NCI-H1694 treated with DMSO at 0.1 percent for 48 hours (cell line): ENCODE measurements at regions not wholly inside any gene's neighbourhood (a gene's known extent, or its start where the extent isn't known, plus 50 kb on each side); places are given as distances from the start of the nearest gene placed in this dataset.

Source experiments
- DNase-seq: peaks from one replicate; lab custom pipeline; 2025; lab: John Stamatoyannopoulos, UW

GRCh38 chr9:107730666-107731065, 241.1 kb upstream of the KLF4 start:
- DNase-seq, result no peak

- no peak for DNase-seq
Observed at GRCh38 chr9:107727086-107727780, 237.7 kb upstream of the KLF4 start.

GRCh38 chr9:107723015-107723414, 233.4 kb upstream of the KLF4 start:
- DNase-seq, result no peak

- no peak for DNase-seq
Observed at GRCh38 chr9:107721705-107722245, 232.2 kb upstream of the KLF4 start.

- no peak for DNase-seq
Observed at GRCh38 chr9:107720501-107720900, 230.9 kb upstream of the KLF4 start.

- DNase-seq, result no peak
Observed at GRCh38 chr9:107717529-107718314, 228.2 kb upstream of the KLF4 start.

- no peak for DNase-seq
Observed at GRCh38 chr9:107715740-107716139, 226.2 kb upstream of the KLF4 start.

- DNase-seq, result no peak
Observed at GRCh38 chr9:107713470-107713869, 223.9 kb upstream of the KLF4 start.

- DNase-seq, result no peak
Observed at GRCh38 chr9:107712390-107712789, 222.8 kb upstream of the KLF4 start.

- DNase-seq, result peak; percentile 31
Observed at GRCh38 chr9:107711542-107711941, 222.0 kb upstream of the KLF4 start.

- no peak for DNase-seq
Observed at GRCh38 chr9:107710953-107711352, 221.4 kb upstream of the KLF4 start.

GRCh38 chr9:107710546-107710945, 221.0 kb upstream of the KLF4 start:
- DNase-seq, result no peak

GRCh38 chr9:107708791-107709190, 219.2 kb upstream of the KLF4 start:
- no peak for DNase-seq

GRCh38 chr9:107707915-107708441, 218.4 kb upstream of the KLF4 start:
- DNase-seq, result no peak

- DNase-seq, result no peak
Observed at GRCh38 chr9:107707428-107707837, 217.9 kb upstream of the KLF4 start.

GRCh38 chr9:107706701-107707427, 217.3 kb upstream of the KLF4 start:
- DNase-seq, result no peak

GRCh38 chr9:107705521-107705920, 216.0 kb upstream of the KLF4 start:
- DNase-seq, result no peak

GRCh38 chr9:107704774-107705173, 215.2 kb upstream of the KLF4 start:
- DNase-seq, result no peak

- no peak for DNase-seq
Observed at GRCh38 chr9:107703651-107704050, 214.1 kb upstream of the KLF4 start.

- no peak for DNase-seq
Observed at GRCh38 chr9:107700847-107701246, 211.3 kb upstream of the KLF4 start.

GRCh38 chr9:107699231-107699630, 209.7 kb upstream of the KLF4 start:
- DNase-seq, result no peak

GRCh38 chr9:107698779-107699178, 209.2 kb upstream of the KLF4 start:
- no peak for DNase-seq
